HFFc6 (cell line): ENCODE measurements at regions not wholly inside any gene's neighbourhood (a gene's known extent, or its start where the extent isn't known, plus 50 kb on each side); places are given as distances from the start of the nearest gene placed in this dataset.

Source experiments
- DNase-seq: peaks from one replicate; pipeline ENCODE4 v3.0.0-alpha.2; 2018
- H3K27ac Mint-ChIP-seq: 2 replicates; pipeline ENCODE4 v1.8.0; 2020; ENCODE audit warnings: mild to moderate bottlenecking, mixed read lengths
- H3K27me3 Mint-ChIP-seq: 2 replicates; pipeline ENCODE4 v1.8.0; 2021; ENCODE audit warnings: mild to moderate bottlenecking, moderate library complexity, mixed read lengths; ENCODE audit not compliant: insufficient read depth
- H3K36me3 Mint-ChIP-seq: 2 replicates; pipeline ENCODE4 v1.8.0; 2021; ENCODE audit warnings: low read depth, mixed read lengths
- H3K4me1 Mint-ChIP-seq: 2 replicates; pipeline ENCODE4 v1.8.0; 2020; ENCODE audit warnings: low read depth, mixed read lengths
- H3K4me3 Mint-ChIP-seq: 2 replicates; pipeline ENCODE4 v1.8.0; 2020; ENCODE audit warnings: mild to moderate bottlenecking, moderate library complexity, mixed read lengths
- H3K9me3 Mint-ChIP-seq: 2 replicates; pipeline ENCODE4 v1.8.0; 2020; ENCODE audit warnings: mild to moderate bottlenecking, mixed read lengths
- TF ChIP-seq, protein P1 (sequence below): fragments of 200-600 bp; sonication (generic); IDR thresholded peaks from 2 replicates; pipeline ENCODE4 v1.5.0; 2021; ENCODE audit warnings: antibody characterized with exemption, mild to moderate bottlenecking

DNA sequence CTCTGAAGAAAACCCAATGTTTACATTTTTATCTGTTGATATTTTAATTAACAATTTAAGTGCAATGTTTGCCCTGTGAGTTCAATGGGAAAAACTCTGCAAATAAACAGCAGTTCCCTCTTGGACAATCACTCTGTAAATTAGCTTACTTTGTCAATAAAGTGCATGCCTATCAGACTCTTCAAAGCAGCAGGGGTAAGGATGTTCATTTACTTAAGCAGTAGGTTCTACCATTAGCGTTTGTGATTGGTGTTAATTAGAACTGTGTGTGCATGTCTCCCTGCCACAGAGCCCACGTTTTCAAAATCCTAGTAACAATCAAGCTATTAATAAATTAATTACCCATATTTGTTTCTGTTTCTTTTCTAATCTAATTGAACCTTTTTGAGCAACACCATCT, 1921.6 kb upstream of the WWC1 start:
- no peaks in the 10 kb centered on the region for H3K9me3 Mint-ChIP-seq

DNA sequence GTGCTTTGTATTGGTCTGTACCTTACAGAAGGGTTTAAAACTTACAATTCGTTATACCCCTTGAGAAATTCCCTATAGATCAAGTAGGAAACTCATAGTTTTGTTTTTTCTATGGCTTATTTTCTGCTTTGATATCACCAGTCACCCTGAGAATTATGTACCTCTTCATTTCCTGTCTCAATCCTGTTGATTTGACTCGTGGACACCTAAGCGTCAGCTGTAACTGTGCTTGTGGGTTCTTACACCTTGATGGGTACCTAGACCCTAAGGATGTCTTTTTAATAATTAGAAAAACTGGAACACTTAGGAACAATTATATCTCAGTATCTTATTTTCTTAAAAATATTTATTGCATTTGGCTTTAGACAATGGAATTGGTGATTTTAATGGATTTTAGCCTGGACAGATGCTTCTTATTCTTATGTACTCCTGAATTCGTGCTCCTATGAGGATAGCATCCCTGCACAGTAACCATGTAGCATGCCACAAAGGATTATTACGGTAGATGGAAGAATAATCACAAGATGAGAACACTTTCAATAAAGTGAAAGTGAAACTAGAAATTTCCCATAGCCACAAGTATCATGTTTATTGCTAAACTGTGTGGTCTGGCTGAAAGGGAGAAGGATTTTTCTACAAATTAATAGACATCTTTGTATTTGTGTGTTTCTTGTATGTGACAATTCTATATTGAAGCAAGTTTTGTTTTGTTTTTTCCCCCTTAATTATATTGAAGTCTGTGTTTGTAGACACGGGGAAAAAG, 1920.3 kb upstream of the WWC1 start:
- TF ChIP-seq, protein P1, sequence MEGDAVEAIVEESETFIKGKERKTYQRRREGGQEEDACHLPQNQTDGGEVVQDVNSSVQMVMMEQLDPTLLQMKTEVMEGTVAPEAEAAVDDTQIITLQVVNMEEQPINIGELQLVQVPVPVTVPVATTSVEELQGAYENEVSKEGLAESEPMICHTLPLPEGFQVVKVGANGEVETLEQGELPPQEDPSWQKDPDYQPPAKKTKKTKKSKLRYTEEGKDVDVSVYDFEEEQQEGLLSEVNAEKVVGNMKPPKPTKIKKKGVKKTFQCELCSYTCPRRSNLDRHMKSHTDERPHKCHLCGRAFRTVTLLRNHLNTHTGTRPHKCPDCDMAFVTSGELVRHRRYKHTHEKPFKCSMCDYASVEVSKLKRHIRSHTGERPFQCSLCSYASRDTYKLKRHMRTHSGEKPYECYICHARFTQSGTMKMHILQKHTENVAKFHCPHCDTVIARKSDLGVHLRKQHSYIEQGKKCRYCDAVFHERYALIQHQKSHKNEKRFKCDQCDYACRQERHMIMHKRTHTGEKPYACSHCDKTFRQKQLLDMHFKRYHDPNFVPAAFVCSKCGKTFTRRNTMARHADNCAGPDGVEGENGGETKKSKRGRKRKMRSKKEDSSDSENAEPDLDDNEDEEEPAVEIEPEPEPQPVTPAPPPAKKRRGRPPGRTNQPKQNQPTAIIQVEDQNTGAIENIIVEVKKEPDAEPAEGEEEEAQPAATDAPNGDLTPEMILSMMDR, result no peak
- no peaks in the 10 kb centered on the region; the same call in 1 of the 2 replicates for H3K4me1 Mint-ChIP-seq
- H3K36me3 Mint-ChIP-seq, result no peaks in the 10 kb centered on the region
- no peaks in the 10 kb centered on the region for H3K9me3 Mint-ChIP-seq
- H3K4me3 Mint-ChIP-seq, result peak overlapping the region; percentile 89
- DNase-seq, result no peak
- no peaks in the 10 kb centered on the region for H3K27me3 Mint-ChIP-seq
- H3K27ac Mint-ChIP-seq, result no peak overlapping the region; the same call in 1 of the 2 replicates

More for the DNA sequence above, 1921.6 kb upstream of the WWC1 start:
- Mint-ChIP-seq H3K4me3 (no peak overlapping the region), H3K27me3 (no peaks in the 10 kb centered on the region), H3K27ac (no peak overlapping the region), H3K4me1 (no peaks in the 10 kb centered on the region; the same call in 1 of the 2 replicates), H3K36me3 (no peaks in the 10 kb centered on the region)
- no peak for DNase-seq
- TF ChIP-seq, protein P1, result no peak

DNA sequence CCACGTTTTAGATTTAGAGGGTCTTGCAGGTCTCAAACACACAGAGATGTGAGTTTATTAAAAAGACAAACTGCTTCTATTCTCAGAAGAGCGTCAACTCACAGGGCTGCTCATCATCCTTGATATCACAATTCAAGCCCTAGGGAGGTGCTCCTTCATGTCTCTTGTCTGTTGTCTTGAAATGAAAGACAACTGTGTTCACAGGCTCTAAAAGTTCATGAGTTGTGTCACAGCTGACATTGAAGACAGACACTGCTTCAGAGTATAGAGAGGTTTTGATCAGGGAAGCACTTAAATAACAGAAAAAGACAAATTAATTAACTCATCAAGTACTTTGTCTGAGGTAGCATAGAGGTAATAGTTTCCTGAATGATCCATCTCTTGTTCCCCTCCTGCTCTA, 1917.6 kb upstream of the WWC1 start:
- peaks cover 4% of the 10 kb centered on the region for H3K9me3 Mint-ChIP-seq
- no peak overlapping the region for H3K27ac Mint-ChIP-seq
- H3K27me3 Mint-ChIP-seq, result no peaks in the 10 kb centered on the region
- no peaks in the 10 kb centered on the region for H3K36me3 Mint-ChIP-seq
- TF ChIP-seq, protein P1, result no peak
- DNase-seq, result no peak
- no peaks in the 10 kb centered on the region; the same call in 1 of the 2 replicates for H3K4me1 Mint-ChIP-seq
- H3K4me3 Mint-ChIP-seq, result no peak overlapping the region

DNA sequence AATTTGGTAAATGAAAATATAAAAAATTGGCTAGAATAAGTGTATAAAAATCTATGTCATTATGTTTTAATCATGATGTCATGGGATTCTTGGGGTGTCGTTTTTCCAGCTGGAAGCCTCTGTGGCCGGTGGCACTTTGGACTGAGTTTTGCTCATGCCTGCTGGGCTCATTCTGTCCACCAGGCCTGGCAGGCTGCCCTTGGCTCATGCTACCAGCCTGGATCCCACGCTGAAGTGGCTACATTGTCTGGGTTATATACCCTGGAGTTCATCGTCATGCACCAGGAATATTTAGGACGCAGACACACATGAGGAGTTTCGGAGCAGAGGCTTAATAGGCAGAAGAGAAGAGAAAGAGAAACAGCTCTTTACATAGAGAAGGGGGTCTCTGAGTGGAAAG, 1913.7 kb upstream of the WWC1 start:
- no peaks in the 10 kb centered on the region for H3K4me1 Mint-ChIP-seq
- peaks cover 17% of the 10 kb centered on the region for H3K9me3 Mint-ChIP-seq
- no peak overlapping the region for H3K27ac Mint-ChIP-seq
- DNase-seq, result no peak
- H3K27me3 Mint-ChIP-seq, result no peaks in the 10 kb centered on the region
- TF ChIP-seq, protein P1, result no peak
- H3K4me3 Mint-ChIP-seq, result no peak overlapping the region
- H3K36me3 Mint-ChIP-seq, result no peaks in the 10 kb centered on the region

DNA sequence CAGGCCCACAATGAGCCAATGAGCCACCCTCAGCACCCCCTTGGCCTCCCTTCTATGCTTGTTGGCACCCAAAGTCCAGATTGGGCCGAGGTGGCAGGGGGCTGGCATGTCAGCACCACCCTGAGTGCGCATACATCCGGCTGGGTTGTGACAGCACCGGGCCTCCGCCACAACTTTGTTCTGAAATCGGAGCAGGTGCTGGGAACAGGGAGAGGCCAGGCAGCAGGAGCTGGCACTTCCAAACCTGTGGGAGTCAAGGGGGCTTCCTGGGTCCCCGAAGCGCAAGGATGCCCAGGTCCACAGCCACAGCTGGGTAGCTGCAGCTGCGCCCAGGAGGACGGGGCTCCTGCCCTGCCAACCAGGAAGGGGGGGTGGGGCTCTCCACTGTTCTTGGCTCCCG, 1911.9 kb upstream of the WWC1 start:
- Mint-ChIP-seq H3K36me3 (no peaks in the 10 kb centered on the region), H3K27ac (no peak overlapping the region), H3K4me1 (no peaks in the 10 kb centered on the region), H3K4me3 (no peak overlapping the region), H3K9me3 (peaks cover 22% of the 10 kb centered on the region), H3K27me3 (no peaks in the 10 kb centered on the region)
- TF ChIP-seq, protein P1, result no peak
- DNase-seq, result no peak
